RWPE1 (cell line): ENCODE measurements at regions not wholly inside any gene's neighbourhood (a gene's known extent, or its start where the extent isn't known, plus 50 kb on each side); places are given as distances from the start of the nearest gene placed in this dataset.

Source experiments
- CTCF ChIA-PET: fragments of 350-600 bp; sonication (Branson Sonifier 250); formaldehyde crosslinking; extraction: SDS; loops from one replicate; lab custom pipeline; 2021; lab: Yijun Ruan, JAX
- POLR2A ChIA-PET: fragments of 400-600 bp; formaldehyde crosslinking; extraction: SDS; loops from one replicate; lab custom pipeline; 2020; ENCODE audit warnings: antibody characterized with exemption; ENCODE audit not compliant: low non-redundant PET; lab: Yijun Ruan, JAX
- DNase-seq: peaks from one replicate; pipeline ENCODE4 v3.0.0; 2012; ENCODE audit warnings: low spot score
- H3K27ac ChIP-seq: fragments of 450-650 bp; 2 replicates; pipeline ENCODE4 v1.5.1; 2017
- CTCF ChIP-seq: fragments of 450-650 bp; conservative IDR thresholded peaks from 2 replicates; pipeline ENCODE4 v1.5.1; 2017; ENCODE audit warnings: low read depth, mild to moderate bottlenecking

DNA sequence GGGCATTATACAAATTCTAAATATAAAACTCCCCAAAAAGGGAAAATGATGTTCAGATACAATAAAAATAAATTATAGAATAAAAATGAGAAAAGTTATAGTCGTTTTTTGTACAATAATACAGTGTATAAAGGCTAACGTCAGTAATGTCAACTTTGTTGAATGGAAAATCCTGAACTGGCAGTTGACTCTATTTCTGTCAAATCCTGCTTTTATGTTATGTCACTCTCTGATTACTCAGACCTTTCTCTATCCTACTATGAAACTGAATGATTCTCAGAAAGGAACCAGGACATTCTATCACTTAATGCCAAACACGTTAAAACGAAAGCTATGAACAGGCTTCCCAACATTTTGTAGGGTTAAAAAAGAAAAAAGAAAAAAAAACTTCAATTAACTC is 636.4 kb downstream of the USP25 start:
- POLR2A ChIA-PET = no interaction called here
- TF ChIP-seq CTCF = no peak
- DNase-seq = no peak
- no peak overlapping the region for H3K27ac ChIP-seq
- CTCF ChIA-PET = interaction anchor here (0.6 kb wide), 1 partner anchor 23 kb away, joined by 7 read pairs; no protein-coding TSS in a partner anchor

GRCh38 chr21:16367079-16367478 is 637.3 kb downstream of the USP25 start:
- H3K27ac ChIP-seq = no peak overlapping the region
- CTCF ChIA-PET = interaction anchor here (0.6 kb wide), 1 partner anchor 268 kb away, joined by 6 read pairs; no protein-coding TSS in a partner anchor
- no peak for DNase-seq
- TF ChIP-seq CTCF = no peak
- POLR2A ChIA-PET = no interaction called here

DNA sequence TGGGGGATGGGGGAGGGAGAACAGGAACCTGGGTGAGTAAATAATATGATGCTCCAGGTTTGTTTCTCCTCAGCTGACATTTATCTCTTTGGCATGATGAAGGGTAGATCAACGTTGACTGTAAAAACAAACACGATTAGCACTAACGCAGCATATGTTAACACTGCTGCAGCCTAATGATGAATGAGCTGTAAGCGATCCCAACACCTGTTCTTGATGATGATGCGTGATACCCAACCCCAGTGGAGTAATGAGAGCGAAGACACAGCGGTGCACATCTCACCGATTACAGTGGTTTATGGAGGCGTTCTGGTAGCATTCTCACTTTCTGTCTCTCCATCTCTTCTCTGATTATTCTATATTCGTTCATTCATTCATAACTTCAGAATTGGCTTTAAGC is 640.4 kb downstream of the USP25 start:
- no peak for TF ChIP-seq CTCF
- no peak overlapping the region for H3K27ac ChIP-seq
- POLR2A ChIA-PET = no interaction called here
- CTCF ChIA-PET = no interaction called here
- DNase-seq = no peak

- H3K27ac ChIP-seq = no peak overlapping the region
- CTCF ChIA-PET = no interaction called here
- DNase-seq = no peak
These were observed 642.8 kb downstream of the USP25 start for GRCh38 chr21:16372586-16372985.

DNA sequence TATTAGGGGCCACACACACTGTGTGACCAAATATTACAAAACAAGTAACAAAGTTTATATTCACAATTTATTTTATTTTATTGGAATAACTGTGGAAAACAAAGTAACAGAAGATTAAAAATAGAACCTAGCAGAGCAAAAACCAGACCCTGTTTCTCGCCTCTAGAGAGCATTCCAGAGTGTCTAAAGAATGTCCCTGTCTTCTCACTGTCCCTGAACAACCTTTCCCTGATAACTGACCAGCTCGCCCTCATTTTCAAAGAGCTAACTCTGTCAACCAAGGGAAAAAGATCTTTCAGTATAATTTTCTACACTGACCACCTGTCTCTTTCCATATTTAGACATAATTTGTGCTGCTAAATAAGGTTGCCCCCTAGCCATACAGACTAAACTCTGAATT is 646.9 kb downstream of the USP25 start:
- CTCF ChIA-PET = no interaction called here
- no peak for DNase-seq

More at GRCh38 chr21:16372586-16372985, 642.8 kb downstream of the USP25 start:
- no peak for TF ChIP-seq CTCF
- POLR2A ChIA-PET = no interaction called here

GRCh38 chr21:16377120-16377658 is 647.4 kb downstream of the USP25 start:
- ChIA-PET CTCF (no interaction called here), POLR2A (no interaction called here)
- H3K27ac ChIP-seq = no peak overlapping the region
- DNase-seq = no peak
- no peak for TF ChIP-seq CTCF

More for the DNA sequence above, 646.9 kb downstream of the USP25 start:
- POLR2A ChIA-PET = no interaction called here
- no peak for TF ChIP-seq CTCF
- no peak overlapping the region for H3K27ac ChIP-seq
